Testis (tissue), 2 donors: ENCODE measurements at regions not wholly inside any gene's neighbourhood (a gene's known extent, or its start where the extent isn't known, plus 50 kb on each side); places are given as distances from the start of the nearest gene placed in this dataset.

Experiments
- DNase-seq: peaks from one replicate; pipeline ENCODE4 v3.0.0-alpha.2; 2019
- H3K27ac ChIP-seq, 2 donors: fragments of 200-600 bp; sonication (generic); one replicate each; pipeline ENCODE4 v1.5.1; 2019
- H3K27me3 ChIP-seq: fragments of 200-600 bp; sonication (generic); one replicate; pipeline ENCODE4 v1.5.1; 2019
- H3K36me3 ChIP-seq: fragments of 200-600 bp; sonication (generic); one replicate; pipeline ENCODE4 v1.5.1; 2017; ENCODE audit warnings: low read depth; ENCODE audit errors: missing control alignments
- H3K4me1 ChIP-seq: fragments of 200-600 bp; sonication (generic); one replicate; pipeline ENCODE4 v1.5.1; 2019
- H3K4me3 ChIP-seq, 2 donors: fragments of 200-600 bp; sonication (generic); one replicate each; pipeline ENCODE4 v1.5.1; 2017 to 2019
- H3K9me3 ChIP-seq: fragments of 200-600 bp; sonication (generic); one replicate; pipeline ENCODE4 v1.5.1; 2017
- POLR2A ChIP-seq: fragments of 450-650 bp; IDR thresholded peaks from one replicate; pipeline ENCODE4 v1.6.1; 2017; ENCODE audit warnings: antibody characterized with exemption, mild to moderate bottlenecking, moderate library complexity
- WGBS, 2 donors: methylation state at CpG; one replicate each; pipeline ENCODE4 v1.1.5; 2018; 5-methylcytosine and 5-hydroxymethylcytosine counted together
- intact Hi-C: fragments of 100-400 bp; cut with DNase I; formaldehyde crosslinking; loops from one replicate; pipeline ENCODE4 v1.15.1; 2023; ENCODE audit warnings: low total_unique reads
- TF ChIP-seq, protein P1 (sequence below), 3 experiments: fragments of 450-650 bp in 2 of 3; fragments of 200-600 bp in 1 of 3; sonication (generic) in 1 of 3; IDR thresholded peaks; one replicate each; pipeline ENCODE4 v1.5.1; 2016 to 2019; ENCODE audit warnings: antibody characterized with exemption in 3 of 3, mild to moderate bottlenecking in 2 of 3, moderate library complexity in 1 of 3

DNA sequence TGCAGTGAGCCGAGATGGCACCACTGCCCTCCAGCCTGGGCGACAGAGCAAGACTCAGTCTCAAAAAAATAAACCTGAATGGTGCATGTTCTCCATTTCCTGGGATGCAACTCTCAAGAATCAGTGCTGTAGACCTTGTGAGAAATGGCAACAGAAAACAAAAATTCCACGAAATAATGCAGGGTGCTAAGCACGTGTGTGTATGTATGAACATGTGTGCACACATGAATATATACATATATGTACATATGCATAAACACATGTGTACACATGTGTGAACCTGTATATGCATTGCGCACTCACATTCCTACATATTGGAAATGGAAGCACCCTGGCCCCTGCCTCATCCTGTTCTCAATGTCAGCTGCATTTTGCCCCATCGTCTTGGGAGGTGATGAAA lies 548.5 kb downstream of the TCERG1L start:
- DNase-seq = no peak
- no peak overlapping the region for H3K4me3 ChIP-seq
- H3K9me3 ChIP-seq = no peaks in the 10 kb centered on the region
- H3K27me3 ChIP-seq = no peaks in the 10 kb centered on the region
- no peaks in the 10 kb centered on the region for H3K4me1 ChIP-seq
- TF ChIP-seq, protein P1, sequence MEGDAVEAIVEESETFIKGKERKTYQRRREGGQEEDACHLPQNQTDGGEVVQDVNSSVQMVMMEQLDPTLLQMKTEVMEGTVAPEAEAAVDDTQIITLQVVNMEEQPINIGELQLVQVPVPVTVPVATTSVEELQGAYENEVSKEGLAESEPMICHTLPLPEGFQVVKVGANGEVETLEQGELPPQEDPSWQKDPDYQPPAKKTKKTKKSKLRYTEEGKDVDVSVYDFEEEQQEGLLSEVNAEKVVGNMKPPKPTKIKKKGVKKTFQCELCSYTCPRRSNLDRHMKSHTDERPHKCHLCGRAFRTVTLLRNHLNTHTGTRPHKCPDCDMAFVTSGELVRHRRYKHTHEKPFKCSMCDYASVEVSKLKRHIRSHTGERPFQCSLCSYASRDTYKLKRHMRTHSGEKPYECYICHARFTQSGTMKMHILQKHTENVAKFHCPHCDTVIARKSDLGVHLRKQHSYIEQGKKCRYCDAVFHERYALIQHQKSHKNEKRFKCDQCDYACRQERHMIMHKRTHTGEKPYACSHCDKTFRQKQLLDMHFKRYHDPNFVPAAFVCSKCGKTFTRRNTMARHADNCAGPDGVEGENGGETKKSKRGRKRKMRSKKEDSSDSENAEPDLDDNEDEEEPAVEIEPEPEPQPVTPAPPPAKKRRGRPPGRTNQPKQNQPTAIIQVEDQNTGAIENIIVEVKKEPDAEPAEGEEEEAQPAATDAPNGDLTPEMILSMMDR (IDR thresholded peaks at IDR 0.05) = no peak
- intact Hi-C loops = no loop called here
- H3K27ac ChIP-seq = no peak overlapping the region
- 87 to 89% methylated on average over 6 of the region's 6 CpGs for whole genome bisulfite sequencing, 2 donors
- H3K36me3 ChIP-seq = no peaks in the 10 kb centered on the region

DNA sequence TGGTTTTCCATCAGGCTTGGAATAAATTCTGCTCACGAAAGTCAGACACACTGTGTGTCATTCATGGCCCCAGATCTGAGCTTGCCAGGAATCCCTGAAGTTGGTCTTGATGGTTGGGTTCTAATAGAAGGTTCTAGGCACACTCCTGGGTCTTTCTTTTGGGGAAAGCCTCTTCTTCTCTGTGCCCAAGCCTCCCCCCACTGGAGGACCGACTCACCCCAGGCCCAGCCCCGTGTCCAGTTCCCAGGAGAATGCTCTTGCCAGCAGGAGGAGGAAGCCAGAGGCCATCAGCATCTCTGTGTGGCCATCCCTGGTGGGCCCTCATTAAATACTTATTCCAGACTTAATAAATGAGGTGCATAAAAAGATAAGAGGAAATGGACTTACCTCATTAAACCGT lies 548.0 kb downstream of the TCERG1L start:
- Histone ChIP-seq H3K27ac (no peak overlapping the region), H3K36me3 (no peaks in the 10 kb centered on the region), H3K27me3 (no peaks in the 10 kb centered on the region), H3K4me3 (no peak overlapping the region), H3K4me1 (no peaks in the 10 kb centered on the region), H3K9me3 (no peaks in the 10 kb centered on the region)
- DNase-seq = no peak
- TF ChIP-seq, protein P1 (IDR thresholded peaks at IDR 0.05) = no peak
- intact Hi-C loops = no loop called here
- WGBS, 2 donors = 76 to 84% methylated on average over 4 of the region's 4 CpGs

DNA sequence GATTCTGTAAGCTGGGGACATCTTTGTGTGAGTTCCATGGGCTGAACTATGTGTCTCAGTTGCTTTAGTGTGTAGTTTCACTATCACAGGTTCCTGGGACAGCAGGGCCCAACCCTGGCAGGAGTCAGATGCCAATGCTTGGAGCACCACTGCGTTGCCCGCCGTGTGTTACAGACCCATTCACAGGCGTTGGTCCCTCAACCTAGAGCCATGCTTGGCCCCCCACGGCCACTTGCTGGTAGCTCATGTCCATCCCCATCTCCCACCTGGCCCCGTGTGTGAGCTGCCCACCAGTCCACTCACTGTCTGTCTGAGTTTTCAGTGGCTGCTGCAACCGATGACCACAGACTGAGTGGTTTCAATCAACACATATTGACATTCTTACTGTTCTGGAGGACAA lies 546.9 kb downstream of the TCERG1L start:
- intact Hi-C loops = no loop called here
- H3K4me3 ChIP-seq = no peak overlapping the region
- no peaks in the 10 kb centered on the region for H3K27me3 ChIP-seq
- no peaks in the 10 kb centered on the region for H3K4me1 ChIP-seq
- no peaks in the 10 kb centered on the region for H3K9me3 ChIP-seq
- TF ChIP-seq, protein P1 (IDR thresholded peaks at IDR 0.05) = no peak
- no peak for TF ChIP-seq POLR2A
- no peak overlapping the region for H3K27ac ChIP-seq
- WGBS, 2 donors = 86 to 94% methylated on average over 5 to 7 of the region's 7 CpGs
- DNase-seq = no peak
- H3K36me3 ChIP-seq = no peaks in the 10 kb centered on the region

DNA sequence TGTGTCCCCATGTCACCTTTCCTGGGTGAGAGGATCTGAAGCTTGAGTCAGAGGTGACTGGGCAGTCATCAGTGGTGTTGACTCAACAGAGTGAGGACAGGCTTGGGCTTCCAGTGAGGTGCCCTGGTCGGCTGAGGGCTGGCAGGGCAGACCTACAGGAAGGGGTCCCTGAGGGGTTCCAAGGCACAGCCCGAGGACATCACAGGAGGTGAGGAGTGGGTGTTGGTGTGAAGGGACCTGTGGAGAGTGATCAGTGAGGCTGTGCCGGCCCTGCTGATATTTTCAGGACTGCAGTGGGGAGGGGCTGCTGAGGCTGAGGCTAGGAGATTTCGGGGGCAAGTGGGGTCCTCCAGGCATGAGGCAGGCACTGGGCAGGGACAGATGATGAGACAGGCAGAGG lies 545.5 kb downstream of the TCERG1L start:
- Histone ChIP-seq H3K9me3 (no peaks in the 10 kb centered on the region), H3K4me3 (no peak overlapping the region), H3K27ac (no peak overlapping the region), H3K4me1 (no peaks in the 10 kb centered on the region), H3K36me3 (no peaks in the 10 kb centered on the region), H3K27me3 (no peaks in the 10 kb centered on the region)
- no peak for DNase-seq
- 70 to 87% methylated on average over 3 to 4 of the region's 4 CpGs for WGBS, 2 donors
- TF ChIP-seq POLR2A = no peak
- TF ChIP-seq, protein P1 (IDR thresholded peaks at IDR 0.05) = no peak
- intact Hi-C loops = no loop called here

DNA sequence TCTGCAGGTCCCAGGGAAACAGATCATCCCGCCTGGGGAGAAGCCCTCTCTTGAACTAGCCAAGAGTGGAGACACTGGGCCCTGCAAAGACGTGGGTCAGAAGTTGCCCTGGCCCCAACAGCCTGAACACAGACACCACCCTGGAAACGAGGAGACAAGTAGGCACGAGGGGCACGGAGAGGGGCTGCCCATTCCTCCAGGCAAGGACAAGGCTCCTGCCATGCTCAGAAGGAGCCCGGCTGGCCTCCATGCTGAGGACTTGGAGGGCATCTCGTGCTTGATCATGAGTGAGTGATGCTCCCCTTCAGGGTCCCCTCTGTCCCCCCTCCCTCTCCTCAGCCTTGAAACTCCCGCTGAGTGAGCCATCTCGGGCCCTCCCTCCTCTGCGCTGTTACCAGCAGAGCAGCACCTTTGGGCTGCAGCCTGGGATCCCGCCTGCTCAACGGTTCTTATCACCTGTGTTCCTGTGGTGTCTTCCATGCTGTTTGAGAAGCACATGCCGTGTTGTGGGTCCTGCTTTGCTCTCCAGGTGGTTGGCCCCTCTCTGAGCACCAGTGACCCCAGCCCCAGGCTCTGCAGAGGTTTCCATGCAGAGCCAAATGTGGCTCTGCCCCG lies 544.3 kb downstream of the TCERG1L start:
- DNase-seq = no peak
- no peak overlapping the region for H3K4me3 ChIP-seq
- no peaks in the 10 kb centered on the region for H3K4me1 ChIP-seq
- H3K9me3 ChIP-seq = no peaks in the 10 kb centered on the region
- no peak overlapping the region for H3K27ac ChIP-seq
- 90 to 94% methylated on average over 13 to 14 of the region's 14 CpGs for WGBS, 2 donors
- TF ChIP-seq, protein P1 (IDR thresholded peaks at IDR 0.05) = no peak
- no peak for TF ChIP-seq POLR2A
- H3K27me3 ChIP-seq = no peaks in the 10 kb centered on the region
- intact Hi-C loops = no loop called here
- H3K36me3 ChIP-seq = no peaks in the 10 kb centered on the region
